GM12872 (cell line): ENCODE measurements at regions not wholly inside any gene's neighbourhood (a gene's known extent, or its start where the extent isn't known, plus 50 kb on each side); places are given as distances from the start of the nearest gene placed in this dataset.

Source experiments
- CTCF ChIP-seq: IDR thresholded peaks from 3 replicates; pipeline ENCODE4 v1.5.1; 2011; ENCODE audit warnings: low read depth, mild to moderate bottlenecking, low read length, moderate library complexity; ENCODE audit not compliant: insufficient read depth

DNA sequence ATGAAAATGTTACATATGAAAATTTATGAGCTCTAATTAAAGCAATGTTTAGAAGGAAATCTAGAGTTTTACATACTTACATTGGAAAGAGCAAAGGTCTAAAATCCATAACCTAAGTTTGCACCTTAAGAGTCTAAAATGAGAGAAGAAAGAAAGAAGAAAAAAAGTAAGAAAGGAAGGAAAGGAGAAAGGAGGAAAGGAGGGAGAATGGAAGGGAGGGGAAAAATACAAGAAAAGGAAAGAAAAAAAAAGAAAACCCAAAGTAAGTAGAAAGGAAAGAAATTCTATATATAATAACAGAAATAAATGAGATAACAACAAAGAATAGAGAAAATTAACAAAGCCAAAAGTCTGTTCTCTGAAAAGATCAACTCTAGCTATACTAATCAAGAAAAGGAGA lies 122.6 kb downstream of the BCL2L11 start:
- TF ChIP-seq CTCF: no peak

DNA sequence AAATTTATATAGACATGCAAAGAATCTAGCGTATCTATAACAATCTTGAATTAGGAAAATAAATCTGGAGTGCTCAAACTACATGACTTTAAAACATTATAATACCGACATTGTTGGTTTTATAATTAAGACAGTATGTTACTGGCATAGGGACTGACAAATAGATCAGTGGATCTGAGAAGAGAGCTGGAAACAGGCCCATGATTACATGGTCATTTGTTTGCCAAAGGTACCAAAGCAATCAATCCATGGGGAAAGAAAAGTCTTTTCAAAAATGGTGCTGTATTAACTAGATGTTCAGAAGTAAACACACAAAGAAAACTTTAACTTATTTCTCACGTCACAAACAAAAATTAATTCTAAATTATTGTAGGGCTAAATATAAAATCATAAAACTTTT lies 124.2 kb downstream of the BCL2L11 start:
- TF ChIP-seq CTCF: no peak

GRCh38 chr2:111246620-111247061 lies 125.9 kb downstream of the BCL2L11 start:
- TF ChIP-seq CTCF: no peak

- TF ChIP-seq CTCF: no peak
Observed at GRCh38 chr2:111247491-111247890, 126.8 kb downstream of the BCL2L11 start.

GRCh38 chr2:111249806-111250205 lies 129.1 kb downstream of the BCL2L11 start:
- TF ChIP-seq CTCF: no peak

- no peak for TF ChIP-seq CTCF
Observed at GRCh38 chr2:111250448-111251030, 129.8 kb downstream of the BCL2L11 start.

DNA sequence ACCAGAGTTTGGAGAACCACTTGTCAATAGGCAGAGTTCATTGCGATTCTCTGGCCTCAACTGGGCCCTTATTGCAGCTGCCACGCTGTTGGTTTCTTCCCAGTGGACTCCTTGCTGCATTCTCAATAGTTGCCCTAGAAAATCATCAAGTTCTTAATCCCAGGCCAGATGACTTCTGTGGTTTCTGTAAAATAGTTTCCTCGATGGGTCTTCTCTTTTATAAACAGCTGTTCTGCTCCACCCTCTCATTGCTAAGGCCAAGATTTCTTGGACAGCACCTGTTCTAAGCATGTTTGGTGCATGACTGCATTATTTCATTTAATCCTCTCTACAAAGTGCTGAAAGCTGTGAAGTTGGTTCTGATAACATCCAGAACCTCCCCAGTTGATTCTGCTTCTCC lies 131.0 kb downstream of the BCL2L11 start:
- no peak for TF ChIP-seq CTCF
